ENCODE measurements at regions not wholly inside any gene's neighbourhood (a gene's known extent, or its start where the extent isn't known, plus 50 kb on each side); places are given as distances from the start of the nearest gene placed in this dataset.
A peak's percentile ranks its signal among the peaks of the same experiment; 100 is the strongest.

DNA sequence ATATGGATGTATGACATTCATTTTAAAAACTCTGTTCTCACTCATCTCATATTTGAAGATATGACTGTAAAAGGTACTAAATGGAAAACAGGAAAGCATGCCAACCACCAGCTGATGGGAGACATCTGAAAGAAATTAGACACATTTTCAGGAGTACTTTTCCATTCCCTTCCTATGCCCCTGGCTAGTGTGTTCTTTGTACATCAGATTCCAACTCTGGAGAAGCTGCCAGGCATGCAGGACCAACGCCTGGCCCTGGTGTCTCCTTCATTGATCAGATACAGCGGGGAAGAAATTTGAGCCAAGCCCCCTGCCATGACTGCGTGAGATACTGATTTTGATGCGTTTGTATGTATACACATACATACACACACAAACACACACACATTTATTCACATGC lies 599.0 kb upstream of the SYT4 start:
- TF ChIP-seq POLR2AphosphoS5 (IDR thresholded peaks at IDR 0.05; ENCODE audit: low read depth, low read length) (no peak), FOXP2 (optimal IDR thresholded peaks at IDR 0.05; ENCODE audit: borderline replicate concordance, extremely low read depth, extremely low read length, insufficient read depth) (no peak), SIN3A (IDR thresholded peaks at IDR 0.05; ENCODE audit: borderline replicate concordance, insufficient read depth, low read length) (0 out of 2 replicates have a peak, but pooled peaks have one; percentile 13), REST (IDR thresholded peaks at IDR 0.05; ENCODE audit: insufficient read depth in 1 of 2, low read depth in 2 of 2, low read length in 2 of 2) (no peak)

- TF ChIP-seq REST (IDR thresholded peaks at IDR 0.05; ENCODE audit: insufficient read depth in 1 of 2, low read depth in 2 of 2, low read length in 2 of 2), result no peak
- TF ChIP-seq SIN3A (IDR thresholded peaks at IDR 0.05; ENCODE audit: borderline replicate concordance, insufficient read depth, low read length), result 0 out of 2 replicates have a peak, but pooled peaks have one; percentile 1
These were observed 599.5 kb upstream of the SYT4 start for GRCh38 chr18:43876748-43877147.

GRCh38 chr18:43877616-43878321 lies 600.5 kb upstream of the SYT4 start:
- TF ChIP-seq POLR2AphosphoS5 (IDR thresholded peaks at IDR 0.05; ENCODE audit: low read depth, low read length), result no peak
- TF ChIP-seq REST (IDR thresholded peaks at IDR 0.05; ENCODE audit: insufficient read depth in 1 of 2, low read depth in 2 of 2, low read length in 2 of 2), result no peak
- no peak for TF ChIP-seq FOXP2 (optimal IDR thresholded peaks at IDR 0.05; ENCODE audit: borderline replicate concordance, extremely low read depth, extremely low read length, insufficient read depth)
- TF ChIP-seq SIN3A (IDR thresholded peaks at IDR 0.05; ENCODE audit: borderline replicate concordance, insufficient read depth, low read length), result no peak
- no peak for TF ChIP-seq TAF1 (IDR thresholded peaks at IDR 0.05; ENCODE audit: borderline replicate concordance, insufficient read depth, low read length)

- TF ChIP-seq REST (IDR thresholded peaks at IDR 0.05; ENCODE audit: insufficient read depth in 1 of 2, low read depth in 2 of 2, low read length in 2 of 2) (no peak), POLR2AphosphoS5 (IDR thresholded peaks at IDR 0.05; ENCODE audit: low read depth, low read length) (peak; percentile 27; the same call in 1 of the 2 replicates), SIN3A (IDR thresholded peaks at IDR 0.05; ENCODE audit: borderline replicate concordance, insufficient read depth, low read length) (no peak), TAF1 (IDR thresholded peaks at IDR 0.05; ENCODE audit: borderline replicate concordance, insufficient read depth, low read length) (no peak)
These were observed 602.1 kb upstream of the SYT4 start for GRCh38 chr18:43879415-43879814.

Measured in PFSK-1 (cell line).